ENCODE measurements at regions not wholly inside any gene's neighbourhood (a gene's known extent, or its start where the extent isn't known, plus 50 kb on each side); places are given as distances from the start of the nearest gene placed in this dataset.

DNA sequence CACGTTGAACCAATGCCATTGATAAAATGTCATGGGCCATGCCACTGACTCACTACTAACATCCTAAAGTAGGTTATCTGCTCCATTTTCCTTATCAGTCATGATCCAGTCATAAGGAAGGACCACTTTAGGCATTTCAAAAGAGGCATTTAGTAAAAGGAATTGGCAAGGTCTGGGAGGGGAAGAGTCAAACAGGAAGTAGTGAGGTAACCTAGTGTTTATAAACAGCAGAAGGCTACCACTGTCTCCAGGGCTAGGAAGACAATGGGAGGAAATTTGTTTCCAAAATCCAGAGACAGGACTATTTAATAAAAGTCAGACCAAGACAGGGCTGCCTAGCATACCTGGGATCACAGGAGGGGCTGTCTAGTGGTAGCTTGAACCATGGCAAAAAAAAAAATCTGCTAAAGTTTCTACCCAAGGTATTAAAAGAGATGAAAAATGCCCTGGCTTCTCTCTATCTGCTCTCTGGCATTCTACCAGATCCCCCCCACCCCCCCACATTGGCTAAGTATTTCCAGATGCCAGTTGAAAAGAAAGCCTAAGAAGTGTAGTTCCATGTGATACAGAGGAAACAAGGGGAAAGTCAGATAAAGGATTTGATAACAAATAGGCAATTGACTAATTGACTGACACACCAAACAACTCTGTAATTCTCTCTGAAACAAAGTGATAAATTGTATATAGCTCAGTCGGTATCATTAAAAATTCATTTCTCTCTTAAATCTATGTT is 50.4 kb upstream of the C11orf87 start:
- DNase-seq = no peak
